ENCODE measurements at regions not wholly inside any gene's neighbourhood (a gene's known extent, or its start where the extent isn't known, plus 50 kb on each side); places are given as distances from the start of the nearest gene placed in this dataset.

DNA sequence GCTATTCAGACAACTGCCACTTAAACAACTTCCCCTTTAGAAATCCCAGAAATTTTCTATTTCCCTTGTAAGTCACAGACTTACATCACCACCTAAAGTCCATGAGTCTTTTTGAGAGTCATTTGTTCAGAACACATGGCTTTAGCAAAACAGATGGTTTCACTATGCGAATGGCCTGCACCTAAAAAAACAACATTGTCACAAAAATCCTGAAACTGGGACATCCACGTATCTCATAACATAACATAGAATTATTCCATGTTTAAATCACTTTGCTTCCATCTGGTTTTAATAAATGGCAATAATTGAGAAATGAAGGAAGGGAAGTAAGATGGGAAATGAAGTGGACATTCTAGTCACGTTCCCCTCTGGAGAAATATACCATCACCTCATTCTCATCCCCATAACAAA lies 155.3 kb upstream of the EDNRA start:
- TF ChIP-seq, protein P1, sequence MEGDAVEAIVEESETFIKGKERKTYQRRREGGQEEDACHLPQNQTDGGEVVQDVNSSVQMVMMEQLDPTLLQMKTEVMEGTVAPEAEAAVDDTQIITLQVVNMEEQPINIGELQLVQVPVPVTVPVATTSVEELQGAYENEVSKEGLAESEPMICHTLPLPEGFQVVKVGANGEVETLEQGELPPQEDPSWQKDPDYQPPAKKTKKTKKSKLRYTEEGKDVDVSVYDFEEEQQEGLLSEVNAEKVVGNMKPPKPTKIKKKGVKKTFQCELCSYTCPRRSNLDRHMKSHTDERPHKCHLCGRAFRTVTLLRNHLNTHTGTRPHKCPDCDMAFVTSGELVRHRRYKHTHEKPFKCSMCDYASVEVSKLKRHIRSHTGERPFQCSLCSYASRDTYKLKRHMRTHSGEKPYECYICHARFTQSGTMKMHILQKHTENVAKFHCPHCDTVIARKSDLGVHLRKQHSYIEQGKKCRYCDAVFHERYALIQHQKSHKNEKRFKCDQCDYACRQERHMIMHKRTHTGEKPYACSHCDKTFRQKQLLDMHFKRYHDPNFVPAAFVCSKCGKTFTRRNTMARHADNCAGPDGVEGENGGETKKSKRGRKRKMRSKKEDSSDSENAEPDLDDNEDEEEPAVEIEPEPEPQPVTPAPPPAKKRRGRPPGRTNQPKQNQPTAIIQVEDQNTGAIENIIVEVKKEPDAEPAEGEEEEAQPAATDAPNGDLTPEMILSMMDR (IDR thresholded peaks at IDR 0.05; ENCODE audit: borderline replicate concordance, extremely low read depth, insufficient read depth): no peak
- DNase-seq: peak in 1 of 5 donors; percentile 34
- H3K4me3 ChIP-seq (ENCODE audit: low read length in 3 of 3): no peak overlapping the region
- no peak overlapping the region for H3K9ac ChIP-seq (ENCODE audit: low read length in 3 of 3)
- FAIRE-seq: no peak
- H3K27me3 ChIP-seq (ENCODE audit: control insufficient read depth, insufficient read depth, low read length): no peaks in the 10 kb centered on the region
- no peak overlapping the region for H3K27ac ChIP-seq (ENCODE audit: low read depth in 2 of 2, low read length in 2 of 2)
- H3K9me3 ChIP-seq (ENCODE audit: control insufficient read depth in 2 of 3, insufficient read depth in 1 of 3, low read length in 3 of 3): no peaks in the 10 kb centered on the region
- peaks cover 0 to 4% (median 0%) of the 10 kb centered on the region in 3 donors for H3K4me1 ChIP-seq (ENCODE audit: control insufficient read depth in 2 of 3, insufficient read depth in 2 of 3, low read depth in 1 of 3, low read length in 3 of 3)
- no peaks in the 10 kb centered on the region for H3K36me3 ChIP-seq (ENCODE audit: control insufficient read depth in 2 of 3, insufficient read depth in 3 of 3, low read length in 3 of 3)
- intact Hi-C loops (cut with DNase I): no loop called here

DNA sequence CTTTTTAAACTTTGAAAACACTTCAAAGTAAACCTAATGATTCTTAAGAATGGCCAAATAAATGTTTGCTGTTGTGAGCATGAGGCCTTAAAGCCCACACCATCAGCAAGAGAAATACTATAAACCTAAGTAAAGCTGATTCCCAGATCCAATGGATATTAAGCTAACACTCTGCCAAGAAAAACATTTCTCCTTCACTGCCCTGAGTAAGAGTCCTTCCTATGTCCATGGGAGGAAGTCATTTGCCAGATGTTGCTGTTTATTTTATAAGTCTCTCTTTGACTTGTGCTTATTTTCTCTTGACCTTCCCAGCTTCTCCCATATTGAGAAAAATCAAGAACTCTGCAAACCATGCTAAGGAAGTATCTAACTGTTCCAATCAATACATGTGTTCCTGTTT lies 154.3 kb upstream of the EDNRA start:
- FAIRE-seq (no peak), DNase-seq (peak in 2 of 5 donors; percentile 56 to 76)
- Histone ChIP-seq H3K4me3 (ENCODE audit: low read length in 3 of 3) (no peak overlapping the region), H3K36me3 (ENCODE audit: control insufficient read depth in 2 of 3, insufficient read depth in 3 of 3, low read length in 3 of 3) (no peaks in the 10 kb centered on the region), H3K27me3 (ENCODE audit: control insufficient read depth, insufficient read depth, low read length) (no peaks in the 10 kb centered on the region), H3K27ac (ENCODE audit: low read depth in 2 of 2, low read length in 2 of 2) (no peak overlapping the region), H3K9me3 (ENCODE audit: control insufficient read depth in 2 of 3, insufficient read depth in 1 of 3, low read length in 3 of 3) (no peaks in the 10 kb centered on the region), H3K9ac (ENCODE audit: low read length in 3 of 3) (no peak overlapping the region), H3K4me1 (ENCODE audit: control insufficient read depth in 2 of 3, insufficient read depth in 2 of 3, low read depth in 1 of 3, low read length in 3 of 3) (peaks cover 0 to 4% (median 0%) of the 10 kb centered on the region in 3 donors)
- intact Hi-C loops (cut with DNase I): no loop called here
- TF ChIP-seq, protein P1 (IDR thresholded peaks at IDR 0.05; ENCODE audit: borderline replicate concordance, extremely low read depth, insufficient read depth): no peak

DNA sequence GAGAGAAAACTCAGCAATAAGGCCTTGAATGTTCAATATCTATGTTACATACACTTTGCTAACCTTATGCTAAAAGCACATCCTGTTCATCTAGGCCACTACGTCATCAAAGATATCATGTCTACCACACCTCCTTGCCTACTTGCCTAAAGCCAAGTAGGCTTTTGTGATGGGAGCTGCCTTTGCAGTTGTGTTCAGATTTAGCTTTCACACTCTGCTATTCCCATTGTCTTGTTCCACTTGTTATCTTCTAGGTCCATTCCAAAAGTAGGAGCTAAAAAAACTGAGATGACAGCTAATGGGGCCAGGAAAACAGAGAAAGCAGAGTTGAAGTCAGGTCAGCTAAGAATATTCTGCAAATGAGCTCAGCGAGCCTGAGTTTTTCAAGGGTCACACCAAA lies 153.6 kb upstream of the EDNRA start:
- no peak for DNase-seq
- intact Hi-C loops (cut with DNase I): no loop called here

More for the DNA sequence above, 153.6 kb upstream of the EDNRA start:
- Histone ChIP-seq H3K27me3 (ENCODE audit: control insufficient read depth, insufficient read depth, low read length) (no peaks in the 10 kb centered on the region), H3K36me3 (ENCODE audit: control insufficient read depth in 2 of 3, insufficient read depth in 3 of 3, low read length in 3 of 3) (no peaks in the 10 kb centered on the region), H3K27ac (ENCODE audit: low read depth in 2 of 2, low read length in 2 of 2) (no peak overlapping the region), H3K4me1 (ENCODE audit: control insufficient read depth in 2 of 3, insufficient read depth in 2 of 3, low read depth in 1 of 3, low read length in 3 of 3) (peaks cover 0 to 4% (median 0%) of the 10 kb centered on the region in 3 donors), H3K4me3 (ENCODE audit: low read length in 3 of 3) (no peak overlapping the region), H3K9me3 (ENCODE audit: control insufficient read depth in 2 of 3, insufficient read depth in 1 of 3, low read length in 3 of 3) (no peaks in the 10 kb centered on the region), H3K9ac (ENCODE audit: low read length in 3 of 3) (no peak overlapping the region)
- TF ChIP-seq, protein P1 (IDR thresholded peaks at IDR 0.05; ENCODE audit: borderline replicate concordance, extremely low read depth, insufficient read depth): no peak
- no peak for FAIRE-seq

Data from kidney (tissue), 13 donors.